IMR-90 (cell line): ENCODE measurements at regions not wholly inside any gene's neighbourhood (a gene's known extent, or its start where the extent isn't known, plus 50 kb on each side); places are given as distances from the start of the nearest gene placed in this dataset.
A peak's percentile ranks its signal among the peaks of the same experiment; 100 is the strongest.

ENCODE experiments used
- ATAC-seq: fragments of 200-7000 bp; cut with Tn5 transposase; 2 replicates; pipeline ENCODE4 v1.9.1; 2020; ENCODE audit warnings: low read depth, mild to moderate bottlenecking, moderate library complexity
- BruUV-seq: library from RNA; stranded (reverse); fragments of 400-500 nt; replicated peaks from 2 replicates; lab custom pipeline; 2021; lab: Mats Ljungman, UMichigan
- CTCF ChIA-PET: fragments of 300-600 bp; formaldehyde crosslinking; extraction: SDS; loops from one replicate; lab custom pipeline; 2021; ENCODE audit warnings: antibody characterized with exemption; lab: Yijun Ruan, JAX
- POLR2A ChIA-PET: fragments of 300-600 bp; sonication (Branson Sonifier 250); formaldehyde crosslinking; loops from one replicate; lab custom pipeline; 2022; ENCODE audit warnings: antibody characterized with exemption; ENCODE audit not compliant: unreplicated experiment; lab: Charles Lee
- DNase-seq: peaks from one replicate; pipeline ENCODE4 v3.0.0; 2013
- H2AFZ ChIP-seq: replicated peaks from 2 replicates; pipeline ENCODE3; 2013; ENCODE audit warnings: low read length, mild to moderate bottlenecking; ENCODE audit not compliant: poor library complexity
- H2AK5ac ChIP-seq: 2 replicates; pipeline ENCODE4 v1.6.1; 2013; ENCODE audit warnings: low read depth, low read length, inconsistent platforms
- H2AK9ac ChIP-seq: replicated peaks from 2 replicates; pipeline ENCODE3; 2013; ENCODE audit warnings: mild to moderate bottlenecking, low read depth, low read length, moderate library complexity; ENCODE audit not compliant: poor library complexity
- H2BK120ac ChIP-seq: 2 replicates; pipeline ENCODE4 v1.6.1; 2013; ENCODE audit warnings: low read depth, low read length, inconsistent platforms
- H2BK15ac ChIP-seq: 3 replicates; pipeline ENCODE4 v1.6.1; 2013; ENCODE audit warnings: low read depth, low read length, inconsistent platforms
- H2BK20ac ChIP-seq: 2 replicates; pipeline ENCODE4 v1.6.1; 2013; ENCODE audit warnings: low read depth, mild to moderate bottlenecking, inconsistent platforms, low read length, moderate library complexity
- H2BK5ac ChIP-seq: 2 replicates; pipeline ENCODE4 v1.6.1; 2013; ENCODE audit warnings: mild to moderate bottlenecking, low read depth, low read length, inconsistent platforms; ENCODE audit not compliant: poor library complexity, severe bottlenecking
- H3K14ac ChIP-seq: replicated peaks from 2 replicates; pipeline ENCODE4 v1.6.1; 2013; ENCODE audit warnings: low read depth, low read length, inconsistent platforms
- H3K18ac ChIP-seq: 2 replicates; pipeline ENCODE4 v1.6.1; 2013; ENCODE audit warnings: low read depth, low read length, control low read depth
- H3K23ac ChIP-seq: 2 replicates; pipeline ENCODE4 v1.6.1; 2013; ENCODE audit warnings: low read depth, low read length, inconsistent platforms
- H3K27ac ChIP-seq: 2 replicates; pipeline ENCODE4 v1.5.1; 2013; ENCODE audit warnings: mild to moderate bottlenecking, control low read depth, low read length; ENCODE audit not compliant: insufficient read depth
- H3K27me3 ChIP-seq: 2 replicates; pipeline ENCODE4 v1.6.1; 2013; ENCODE audit warnings: low read length; ENCODE audit not compliant: control insufficient read depth, insufficient read depth
- H3K36me3 ChIP-seq: 2 replicates; pipeline ENCODE4 v1.6.1; 2013; ENCODE audit warnings: low read length, mixed read lengths; ENCODE audit not compliant: control insufficient read depth, insufficient read depth
- H3K4ac ChIP-seq: 2 replicates; pipeline ENCODE4 v1.6.1; 2013; ENCODE audit warnings: low read depth, low read length, inconsistent platforms
- H3K4me1 ChIP-seq: 2 replicates; pipeline ENCODE4 v1.6.1; 2013; ENCODE audit warnings: low read length, mixed read lengths; ENCODE audit not compliant: control insufficient read depth, insufficient read depth
- H3K4me2 ChIP-seq: 2 replicates; pipeline ENCODE4 v1.6.1; 2013; ENCODE audit warnings: low read depth, mild to moderate bottlenecking, control low read depth, low read length, moderate library complexity
- H3K4me3 ChIP-seq: 2 replicates; pipeline ENCODE4 v1.5.1; 2013; ENCODE audit warnings: low read depth, mild to moderate bottlenecking, control low read depth, low read length, moderate library complexity; ENCODE audit not compliant: insufficient read depth
- H3K56ac ChIP-seq: 2 replicates; pipeline ENCODE4 v1.6.1; 2013; ENCODE audit warnings: low read length, inconsistent platforms; ENCODE audit not compliant: insufficient read depth; ENCODE audit errors: extremely low read depth
- H3K79me1 ChIP-seq, 2 experiments: 2 replicates each; pipeline ENCODE4 v1.6.1; 2013; ENCODE audit warnings: low read length in 2 of 2, inconsistent platforms in 1 of 2, low read depth in 1 of 2
- H3K9ac ChIP-seq: 2 replicates; pipeline ENCODE4 v1.6.1; 2013; ENCODE audit warnings: low read depth, low read length, control low read depth
- H3K9me1 ChIP-seq: 2 replicates; pipeline ENCODE4 v1.6.1; 2013; ENCODE audit warnings: low read length, inconsistent platforms; ENCODE audit not compliant: insufficient read depth
- H3K9me3 ChIP-seq: 2 replicates; pipeline ENCODE4 v1.6.1; 2013; ENCODE audit warnings: low read length; ENCODE audit not compliant: control insufficient read depth, insufficient read depth
- H4K20me1 ChIP-seq: 2 replicates; pipeline ENCODE4 v1.6.1; 2013; ENCODE audit warnings: low read length, inconsistent platforms; ENCODE audit not compliant: insufficient read depth
- H4K5ac ChIP-seq: 2 replicates; pipeline ENCODE4 v1.6.1; 2013; ENCODE audit warnings: mild to moderate bottlenecking, low read depth, low read length, control low read depth
- H4K8ac ChIP-seq, 2 experiments: 2 replicates each; pipeline ENCODE4 v1.6.1; 2013; ENCODE audit warnings: low read depth in 2 of 2, low read length in 2 of 2, control low read depth in 1 of 2, inconsistent platforms in 1 of 2
- H4K91ac ChIP-seq: 2 replicates; pipeline ENCODE4 v1.6.1; 2013; ENCODE audit warnings: low read depth, low read length, inconsistent platforms; ENCODE audit not compliant: insufficient read depth
- CEBPB ChIP-seq: IDR thresholded peaks from 2 replicates; pipeline ENCODE4 v1.6.1; 2012; ENCODE audit warnings: low read depth, low read length, improper control_type of control experiment
- NFE2L2 ChIP-seq: fragments of 150-350 bp; IDR thresholded peaks from 2 replicates; pipeline ENCODE4 v1.6.1; 2016; ENCODE audit warnings: low read depth, mild to moderate bottlenecking, low read length
- RAD21 ChIP-seq: IDR thresholded peaks from 2 replicates; pipeline ENCODE4 v1.6.1; 2012; ENCODE audit warnings: low read length, improper control_type of control experiment
- RFX5 ChIP-seq: IDR thresholded peaks from 2 replicates; pipeline ENCODE4 v1.8.0; 2012; ENCODE audit warnings: low read depth, mild to moderate bottlenecking, low read length, moderate library complexity
- SMC3 ChIP-seq: fragments of 150-350 bp; IDR thresholded peaks from 2 replicates; pipeline ENCODE4 v1.6.1; 2016; ENCODE audit warnings: low read depth, mild to moderate bottlenecking, antibody characterized with exemption, low read length, moderate library complexity
- WGBS, 2 experiments: methylation state at CpG; one replicate each; pipeline versions ENCODE4 v1.1.5 to v1.1.7; 2013; ENCODE audit warnings: missing lambda C conversion rate in 2 of 2; ENCODE audit not compliant: insufficient read length in 1 of 2; ENCODE audit errors: extremely low coverage in 2 of 2; 5-methylcytosine and 5-hydroxymethylcytosine counted together
- dilution Hi-C: fragments of 300-500 bp; cut with HindIII; formaldehyde crosslinking; loops from one replicate; pipeline ENCODE4 v1.14.3; 2018; ENCODE audit warnings: low sequenced_read_pairs; ENCODE audit not compliant: unreplicated experiment
- in situ Hi-C: fragments of 300-500 bp; cut with MboI; formaldehyde crosslinking; loops from 3 replicates; pipeline ENCODE4 v1.14.3; 2019; ENCODE audit warnings: low sequenced_read_pairs, inconsistent platforms, mixed read lengths
- intact Hi-C: fragments of 100-400 bp; cut with micrococcal nuclease; formaldehyde crosslinking; loops from 2 replicates; pipeline ENCODE4 v1.10.0; 2022

DNA sequence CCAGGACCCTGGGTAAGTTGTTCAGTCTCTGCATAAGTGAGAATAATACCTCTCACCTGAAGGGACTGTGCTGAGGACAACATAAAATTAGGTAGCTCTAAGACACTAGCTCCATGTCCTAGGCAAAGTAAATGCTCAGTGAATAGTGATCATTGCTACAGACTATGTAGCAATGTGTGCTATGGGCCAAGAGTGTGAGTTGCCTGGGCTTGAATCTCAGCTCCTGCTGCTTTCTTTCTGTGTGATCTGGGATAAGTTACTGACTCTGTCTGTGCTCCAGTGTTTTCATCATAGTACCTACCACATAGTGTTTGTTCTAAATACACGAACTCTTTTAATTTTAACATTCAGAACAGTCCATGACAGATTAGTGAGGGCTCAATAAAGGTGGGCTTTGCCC, 81.1 kb upstream of the MFGE8 start:
- H3K9me1 ChIP-seq: 0 out of 2 replicates have a peak, but pooled peaks cover 4% of the 10 kb centered on the region
- ATAC-seq (peak; percentile 12; the same call in 1 of the 2 replicates), DNase-seq (no peak)
- dilution Hi-C loops (no loop called here), intact Hi-C loops (no loop called here), in situ Hi-C loops (no loop called here)
- peak overlapping the region; percentile 3 for H2BK5ac ChIP-seq
- H3K18ac ChIP-seq: peak overlapping the region; percentile 16; the same call in 1 of the 2 replicates
- no peaks in the 10 kb centered on the region for H4K20me1 ChIP-seq
- H2AFZ ChIP-seq: no peak overlapping the region
- H3K9me3 ChIP-seq: no peaks in the 10 kb centered on the region
- H3K23ac ChIP-seq: peak overlapping the region; percentile 10
- peak overlapping the region; percentile 32 for H2BK20ac ChIP-seq
- H4K8ac ChIP-seq: peak overlapping the region in 1 of 2 experiments; percentile 56; a peak in 1 of 4 replicates
- POLR2A ChIA-PET: no interaction called here
- peak overlapping the region; percentile 18; the same call in 1 of the 2 replicates for H4K5ac ChIP-seq
- peak overlapping the region; percentile 0; the same call in 1 of the 2 replicates for H4K91ac ChIP-seq
- no peak overlapping the region for H3K56ac ChIP-seq
- H3K79me1 ChIP-seq: peaks cover 0 to 2% of the 10 kb centered on the region in 2 experiments; a peak in 1 of 4 replicates
- WGBS, 2 experiments: no CpG with 5 or more reads among the region's 1 CpG
- no TSS peak for BruUV-seq
- peak overlapping the region; percentile 27; the same call in 1 of the 2 replicates for H3K14ac ChIP-seq
- H3K36me3 ChIP-seq: no peaks in the 10 kb centered on the region
- peaks cover 14% of the 10 kb centered on the region for H3K4me1 ChIP-seq
- peak overlapping the region; percentile 74 for H3K4ac ChIP-seq
- TF ChIP-seq SMC3 (no peak), RFX5 (no peak), NFE2L2 (no peak), CEBPB (peak; percentile 43; the same call in 1 of the 2 replicates), RAD21 (no peak)
- no peak overlapping the region for H3K27ac ChIP-seq
- H3K4me3 ChIP-seq: no peak overlapping the region
- H2BK15ac ChIP-seq: peak overlapping the region; percentile 9; the same call in 2 of the 3 replicates
- CTCF ChIA-PET: interaction anchor here (1.0 kb wide), 1 partner anchor 90 kb away, joined by 3 read pairs; no protein-coding TSS in a partner anchor
- no peak overlapping the region for H3K9ac ChIP-seq
- peak overlapping the region; percentile 74 for H2AK9ac ChIP-seq
- peak overlapping the region; percentile 16; the same call in 1 of the 2 replicates for H2AK5ac ChIP-seq
- H3K27me3 ChIP-seq: no peaks in the 10 kb centered on the region
- peak overlapping the region; percentile 66 for H2BK120ac ChIP-seq
- H3K4me2 ChIP-seq: no peak overlapping the region
